CD4-positive, alpha-beta T cell treated with Interferon alpha-2 for 1 hour (primary cell): ENCODE measurements at regions not wholly inside any gene's neighbourhood (a gene's known extent, or its start where the extent isn't known, plus 50 kb on each side); places are given as distances from the start of the nearest gene placed in this dataset.
A peak's percentile ranks its signal among the peaks of the same experiment; 100 is the strongest.
"Not testable (repeated sequence)": the region's sequence is repeated elsewhere in the genome, so short reads cannot be mapped to it uniquely, and the experiment has no call there.

ENCODE experiments used
- DNase-seq, 2 donors: peaks; one replicate each; pipeline ENCODE4 v3.0.0-alpha.2; 2020 to 2022

- no peak for DNase-seq
These were observed 232.8 kb upstream of the RASGEF1B start for GRCh38 chr4:81704461-81704860.

GRCh38 chr4:81700189-81700588, 228.5 kb upstream of the RASGEF1B start:
- DNase-seq = no peak

GRCh38 chr4:81698538-81699296, 227.0 kb upstream of the RASGEF1B start:
- DNase-seq = no peak

GRCh38 chr4:81694176-81694913, 222.6 kb upstream of the RASGEF1B start:
- no peak for DNase-seq

GRCh38 chr4:81690871-81691270, 219.2 kb upstream of the RASGEF1B start:
- DNase-seq = no peak

- peak in 1 of 2 donors; percentile 11 for DNase-seq
These were observed 216.4 kb upstream of the RASGEF1B start for GRCh38 chr4:81688085-81688484.

- DNase-seq = no peak
These were observed 215.8 kb upstream of the RASGEF1B start for GRCh38 chr4:81687471-81687870.

- DNase-seq = no peak
These were observed 213.4 kb upstream of the RASGEF1B start for GRCh38 chr4:81685104-81685503.

- no peak for DNase-seq
These were observed 212.6 kb upstream of the RASGEF1B start for GRCh38 chr4:81684352-81684751.

GRCh38 chr4:81682492-81682891, 210.8 kb upstream of the RASGEF1B start:
- no peak for DNase-seq

- DNase-seq = no peak
These were observed 207.6 kb upstream of the RASGEF1B start for GRCh38 chr4:81679315-81679714.

GRCh38 chr4:81678801-81679200, 207.1 kb upstream of the RASGEF1B start:
- DNase-seq = no peak

GRCh38 chr4:81676537-81676936, 204.8 kb upstream of the RASGEF1B start:
- no peak for DNase-seq

GRCh38 chr4:81675791-81676393, 204.2 kb upstream of the RASGEF1B start:
- no peak for DNase-seq

- no peak for DNase-seq
These were observed 202.3 kb upstream of the RASGEF1B start for GRCh38 chr4:81673961-81674360.

- DNase-seq = not testable (repeated sequence)
These were observed 196.6 kb upstream of the RASGEF1B start for GRCh38 chr4:81668328-81668727.

GRCh38 chr4:81667539-81667938, 195.8 kb upstream of the RASGEF1B start:
- no peak for DNase-seq

GRCh38 chr4:81666491-81666890, 194.8 kb upstream of the RASGEF1B start:
- no peak for DNase-seq

- DNase-seq = no peak
These were observed 193.9 kb upstream of the RASGEF1B start for GRCh38 chr4:81665649-81666048.

GRCh38 chr4:81665045-81665444, 193.3 kb upstream of the RASGEF1B start:
- DNase-seq = no peak

- DNase-seq = no peak
These were observed 192.4 kb upstream of the RASGEF1B start for GRCh38 chr4:81664079-81664478.

GRCh38 chr4:81663368-81663767, 191.7 kb upstream of the RASGEF1B start:
- DNase-seq = no peak

GRCh38 chr4:81659051-81659450, 187.3 kb upstream of the RASGEF1B start:
- no peak for DNase-seq

- DNase-seq = no peak
These were observed 180.4 kb upstream of the RASGEF1B start for GRCh38 chr4:81652069-81652478.
